Liver (tissue), 8 donors: ENCODE measurements at regions not wholly inside any gene's neighbourhood (a gene's known extent, or its start where the extent isn't known, plus 50 kb on each side); places are given as distances from the start of the nearest gene placed in this dataset.

Source experiments
- DNase-seq: peaks from one replicate; pipeline ENCODE4 v3.0.0-alpha.2; 2017; ENCODE audit warnings: low spot score
- H3K27ac ChIP-seq, 2 donors: one replicate each; pipeline ENCODE4 v1.7.0; 2013; ENCODE audit warnings: inconsistent platforms in 2 of 2, low read length in 2 of 2, control low read depth in 1 of 2, low read depth in 1 of 2, mild to moderate bottlenecking in 1 of 2
- H3K27me3 ChIP-seq, 4 donors: one replicate each; pipeline versions ENCODE4 v1.6.1 to v1.7.0; 2013; ENCODE audit warnings: low read length in 3 of 4, inconsistent platforms in 1 of 4, mild to moderate bottlenecking in 1 of 4, moderate library complexity in 1 of 4; ENCODE audit not compliant: control insufficient read depth in 4 of 4, insufficient read depth in 4 of 4
- H3K36me3 ChIP-seq, 4 donors: one replicate each; pipeline versions ENCODE4 v1.6.1 to v1.7.0; 2013; ENCODE audit warnings: low read length in 3 of 4, mild to moderate bottlenecking in 3 of 4, low read depth in 1 of 4, moderate library complexity in 1 of 4; ENCODE audit not compliant: control insufficient read depth in 4 of 4, insufficient read depth in 3 of 4
- H3K4me1 ChIP-seq, 4 donors: one replicate each; pipeline versions ENCODE4 v1.6.1 to v1.7.0; 2013; ENCODE audit warnings: low read length in 3 of 4, mild to moderate bottlenecking in 3 of 4, moderate library complexity in 1 of 4; ENCODE audit not compliant: control insufficient read depth in 4 of 4, insufficient read depth in 4 of 4
- H3K4me3 ChIP-seq, 3 donors: one replicate each; pipeline versions ENCODE4 v1.6.1 to v1.7.0; 2013; ENCODE audit warnings: low read length in 3 of 3, control low read depth in 1 of 3, low read depth in 1 of 3, mild to moderate bottlenecking in 1 of 3
- H3K9ac ChIP-seq, 2 donors: one replicate each; pipeline ENCODE4 v1.7.0; 2013; ENCODE audit warnings: low read length in 2 of 2, mild to moderate bottlenecking in 2 of 2, moderate library complexity in 2 of 2, control low read depth in 1 of 2, low read depth in 1 of 2
- H3K9me3 ChIP-seq, 4 donors: one replicate each; pipeline versions ENCODE4 v1.6.1 to v1.7.0; 2013; ENCODE audit warnings: low read length in 3 of 4; ENCODE audit not compliant: control insufficient read depth in 4 of 4
- ATF3 ChIP-seq: IDR thresholded peaks from 2 replicates; pipeline ENCODE4 v1.6.1; 2016; ENCODE audit warnings: antibody characterized with exemption
- CTCF ChIP-seq: fragments of 150-350 bp; IDR thresholded peaks from 2 replicates; pipeline ENCODE4 v1.5.1; 2017; ENCODE audit warnings: improper control_type of control experiment, low read depth, low read length; ENCODE audit not compliant: missing input control
- EGR1 ChIP-seq, 2 donors: IDR thresholded peaks; 2 replicates each; pipeline ENCODE4 v1.6.1; 2016 to 2018; ENCODE audit warnings: antibody characterized with exemption in 2 of 2, low read depth in 2 of 2
- FOXA1 ChIP-seq: IDR thresholded peaks from 2 replicates; pipeline ENCODE4 v1.6.1; 2016; ENCODE audit warnings: antibody characterized with exemption
- FOXA2 ChIP-seq: IDR thresholded peaks from 2 replicates; pipeline ENCODE4 v1.6.1; 2016; ENCODE audit warnings: antibody characterized with exemption
- HNF4A ChIP-seq, 2 donors: conservative IDR thresholded peaks; 2 replicates each; pipeline ENCODE4 v1.6.1; 2016; ENCODE audit warnings: antibody characterized with exemption in 2 of 2, mild to moderate bottlenecking in 2 of 2
- HNF4G ChIP-seq: IDR thresholded peaks from 2 replicates; pipeline ENCODE4 v1.6.1; 2016; ENCODE audit warnings: antibody characterized with exemption
- JUND ChIP-seq, 2 donors: IDR thresholded peaks; 2 replicates each; pipeline ENCODE4 v1.6.1; 2016; ENCODE audit warnings: antibody characterized with exemption in 2 of 2
- MAX ChIP-seq: IDR thresholded peaks from 2 replicates; pipeline ENCODE4 v1.6.1; 2016; ENCODE audit warnings: antibody characterized with exemption
- NR2F2 ChIP-seq: IDR thresholded peaks from 2 replicates; pipeline ENCODE4 v1.6.1; 2016; ENCODE audit warnings: antibody characterized with exemption
- REST ChIP-seq: IDR thresholded peaks from 2 replicates; pipeline ENCODE4 v1.6.1; 2016; ENCODE audit warnings: antibody characterized with exemption, mild to moderate bottlenecking
- RXRA ChIP-seq, 2 donors: IDR thresholded peaks; 2 replicates each; pipeline ENCODE4 v1.6.1; 2017 to 2018; ENCODE audit warnings: antibody characterized with exemption in 2 of 2, mild to moderate bottlenecking in 1 of 2
- SP1 ChIP-seq: IDR thresholded peaks from 2 replicates; pipeline ENCODE4 v1.6.1; 2018; ENCODE audit warnings: antibody characterized with exemption, mild to moderate bottlenecking
- TAF1 ChIP-seq: conservative IDR thresholded peaks from 2 replicates; pipeline ENCODE4 v1.6.1; 2016; ENCODE audit warnings: antibody characterized with exemption, mild to moderate bottlenecking
- WGBS: extraction: QIAGEN DNeasy Blood & Tissue Kit; methylation state at CpG from one replicate; pipeline ENCODE4 v1.1.7; 2013; 5-methylcytosine and 5-hydroxymethylcytosine counted together
- TF ChIP-seq, protein P1 (sequence below): IDR thresholded peaks from 2 replicates; pipeline ENCODE4 v1.6.1; 2016; ENCODE audit warnings: antibody characterized with exemption
- donor health status: healthy.
- donor health status: healthy.
- donor health status: healthy.
- donor health status: healthy.
- donor health status: healthy.

DNA sequence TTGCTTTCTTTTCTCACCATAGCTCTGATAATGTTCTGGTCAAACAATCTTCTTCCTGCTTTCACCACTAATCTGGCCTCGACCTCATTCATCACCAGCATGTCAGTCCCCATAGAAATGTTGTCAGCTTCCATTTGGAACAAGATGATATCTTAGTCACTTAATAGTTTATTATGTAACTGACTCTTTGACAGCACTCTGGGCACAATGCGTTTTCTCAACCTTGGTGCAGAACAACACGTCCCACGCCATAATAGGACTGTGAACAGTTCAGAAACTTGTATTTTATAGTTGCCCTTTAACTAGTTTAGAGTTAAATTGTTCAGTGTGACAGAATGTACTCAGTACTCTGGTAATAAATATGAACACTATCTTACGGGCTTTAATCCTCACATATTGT, 106.0 kb downstream of the MC4R start (continued):
- TF ChIP-seq MAX = no peak
- no peak for TF ChIP-seq TAF1
- no peak for TF ChIP-seq EGR1 (IDR thresholded peaks at IDR 0.05; ENCODE audit: low read depth in 2 of 2)
- no peak for TF ChIP-seq HNF4G
- no peak for TF ChIP-seq SP1
- TF ChIP-seq HNF4A (conservative IDR thresholded peaks at IDR 0.05) = no peak

DNA sequence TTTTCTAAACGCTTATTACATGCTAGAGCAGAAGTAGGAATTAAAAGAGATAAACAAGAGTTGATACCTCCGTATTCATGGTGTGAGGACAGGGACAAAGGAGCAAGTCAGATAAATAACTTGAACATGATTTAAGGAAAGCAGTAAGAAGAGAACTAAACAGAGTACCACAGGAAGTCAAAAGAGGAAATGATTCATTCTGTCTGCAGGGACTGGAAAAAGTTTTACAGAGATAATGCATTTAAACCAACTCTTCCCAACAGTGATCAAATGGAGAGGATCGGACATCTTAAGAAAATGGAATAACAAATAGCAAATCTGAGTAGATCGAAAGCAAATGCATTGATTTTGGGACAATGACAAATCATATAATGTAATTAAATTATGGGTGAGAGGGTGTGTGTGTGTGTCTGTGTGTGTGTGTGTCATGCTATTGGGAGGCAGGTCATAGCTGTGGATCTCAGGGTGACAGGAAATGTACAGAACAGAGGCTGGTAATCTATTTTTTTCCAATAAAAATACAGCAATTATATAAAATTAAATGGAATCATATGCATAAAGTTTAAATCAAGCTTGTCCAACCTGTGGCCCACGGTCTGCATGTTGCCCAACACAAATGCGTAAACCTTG, 113.4 kb downstream of the MC4R start:
- Histone ChIP-seq H3K27me3 (no peaks in the 10 kb centered on the region), H3K9ac (no peak overlapping the region), H3K27ac (no peak overlapping the region), H3K36me3 (no peaks in the 10 kb centered on the region), H3K9me3 (no peaks in the 10 kb centered on the region), H3K4me1 (no peaks in the 10 kb centered on the region), H3K4me3 (no peak overlapping the region)
- 69% methylated on average over 6 of the region's 6 CpGs for WGBS
- TF ChIP-seq EGR1 (IDR thresholded peaks at IDR 0.05; ENCODE audit: low read depth in 2 of 2) = no peak
- no peak for TF ChIP-seq FOXA1
- TF ChIP-seq JUND (IDR thresholded peaks at IDR 0.05) = no peak
- no peak for TF ChIP-seq NR2F2
- TF ChIP-seq HNF4A (conservative IDR thresholded peaks at IDR 0.05) = no peak
- no peak for TF ChIP-seq REST
- TF ChIP-seq, protein P1, sequence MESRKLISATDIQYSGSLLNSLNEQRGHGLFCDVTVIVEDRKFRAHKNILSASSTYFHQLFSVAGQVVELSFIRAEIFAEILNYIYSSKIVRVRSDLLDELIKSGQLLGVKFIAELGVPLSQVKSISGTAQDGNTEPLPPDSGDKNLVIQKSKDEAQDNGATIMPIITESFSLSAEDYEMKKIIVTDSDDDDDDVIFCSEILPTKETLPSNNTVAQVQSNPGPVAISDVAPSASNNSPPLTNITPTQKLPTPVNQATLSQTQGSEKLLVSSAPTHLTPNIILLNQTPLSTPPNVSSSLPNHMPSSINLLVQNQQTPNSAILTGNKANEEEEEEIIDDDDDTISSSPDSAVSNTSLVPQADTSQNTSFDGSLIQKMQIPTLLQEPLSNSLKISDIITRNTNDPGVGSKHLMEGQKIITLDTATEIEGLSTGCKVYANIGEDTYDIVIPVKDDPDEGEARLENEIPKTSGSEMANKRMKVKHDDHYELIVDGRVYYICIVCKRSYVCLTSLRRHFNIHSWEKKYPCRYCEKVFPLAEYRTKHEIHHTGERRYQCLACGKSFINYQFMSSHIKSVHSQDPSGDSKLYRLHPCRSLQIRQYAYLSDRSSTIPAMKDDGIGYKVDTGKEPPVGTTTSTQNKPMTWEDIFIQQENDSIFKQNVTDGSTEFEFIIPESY = no peak
- DNase-seq = no peak

GRCh38 chr18:60249388-60249787, 123.2 kb downstream of the MC4R start:
- TF ChIP-seq REST = no peak
- no peak for TF ChIP-seq RXRA (IDR thresholded peaks at IDR 0.05)
- TF ChIP-seq EGR1 (IDR thresholded peaks at IDR 0.05; ENCODE audit: low read depth in 2 of 2) = no peak
- TF ChIP-seq FOXA2 = no peak
- no peak for TF ChIP-seq CTCF
- no peak for TF ChIP-seq MAX
- no peak for TF ChIP-seq TAF1
- TF ChIP-seq ATF3 = no peak
- H3K27ac ChIP-seq = no peak overlapping the region
- H3K36me3 ChIP-seq = no peaks in the 10 kb centered on the region
- no peaks in the 10 kb centered on the region for H3K4me1 ChIP-seq
- H3K9me3 ChIP-seq = no peaks in the 10 kb centered on the region
- no peak overlapping the region for H3K4me3 ChIP-seq
- 89% methylated on average over 8 of the region's 8 CpGs for WGBS
- H3K27me3 ChIP-seq = no peaks in the 10 kb centered on the region
- DNase-seq = no peak
- H3K9ac ChIP-seq = no peak overlapping the region
